ENCODE measurements at regions not wholly inside any gene's neighbourhood (a gene's known extent, or its start where the extent isn't known, plus 50 kb on each side); places are given as distances from the start of the nearest gene placed in this dataset. TPM values are rescaled to one million over a fixed set of nuclear protein-coding genes. Genes with fewer than 3 reads are reported as not detected.

DNA sequence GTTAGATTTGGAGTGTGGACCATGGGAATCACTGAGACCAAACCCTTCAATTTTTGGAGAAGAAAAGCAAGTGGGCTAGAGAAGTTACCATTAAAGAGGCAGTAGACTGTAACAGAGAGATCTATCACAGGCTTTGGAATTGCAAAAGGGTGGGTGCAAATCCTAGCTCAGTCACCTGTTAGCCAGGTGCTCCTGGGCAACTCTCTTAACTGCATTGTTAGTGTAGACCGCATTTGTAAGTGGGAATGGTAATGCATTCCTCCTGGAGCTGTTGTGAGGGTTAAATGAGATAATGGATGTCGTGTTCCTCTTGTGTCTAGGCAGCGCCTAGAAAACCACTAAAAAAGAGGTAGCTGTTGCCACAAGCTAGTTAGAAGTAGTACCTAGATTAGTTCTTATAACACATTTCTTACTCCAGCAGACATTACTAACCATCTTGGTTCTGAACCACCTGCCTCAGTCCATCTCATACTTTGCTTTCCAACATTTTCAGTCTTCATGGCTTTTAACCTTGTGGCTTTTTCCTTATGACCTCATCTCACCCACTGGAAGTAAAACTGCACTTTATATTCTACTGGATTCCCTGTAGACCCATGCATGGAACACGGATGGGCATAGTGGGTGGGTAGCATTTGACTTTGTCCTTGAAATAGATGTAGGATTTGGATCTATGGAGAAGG, 153.0 kb downstream of the HIPK3 start:
- ChIA-PET POLR2A (interaction anchor here (0.8 kb wide), 1 partner anchor 16 kb away, joined by 4 read pairs; no protein-coding TSS in a partner anchor), CTCF (ENCODE audit: unreplicated experiment) (no interaction called here)
- Histone ChIP-seq H3K27ac (ENCODE audit: low read depth, low read length, poor library complexity, severe bottlenecking) (no peak overlapping the region), H3K9me3 (ENCODE audit: low read length) (no peaks in the 10 kb centered on the region), H3K79me2 (ENCODE audit: insufficient read depth, low read depth, low read length) (peaks cover 95% of the 10 kb centered on the region), H3K9me2 (ENCODE audit: insufficient read depth, low read length) (no peaks in the 10 kb centered on the region), H3K4me2 (ENCODE audit: low read length) (peak overlapping the region; percentile 44; the same call in 1 of the 2 replicates), H3K4me1 (ENCODE audit: insufficient read depth, low read length, poor library complexity, severe bottlenecking) (peaks cover 80% of the 10 kb centered on the region), H3K36me3 (ENCODE audit: insufficient read depth, low read length) (0 out of 2 replicates have a peak, but pooled peaks cover 3% of the 10 kb centered on the region), H2AFZ (ENCODE audit: low read length) (no peak overlapping the region), H3K4me3 (ENCODE audit: low read depth, low read length, poor library complexity, severe bottlenecking) (no peak overlapping the region), H4K20me1 (ENCODE audit: insufficient read depth, low read length) (no peaks in the 10 kb centered on the region; the same call in 1 of the 2 replicates)
- no peak for DNase-seq (ENCODE audit: low spot score)
- intact Hi-C loops (cut with micrococcal nuclease; ENCODE audit: unreplicated experiment), result no loop called here
- no TSS peak for BruUV-seq (replicated peaks)
- no peak for TF ChIP-seq EZH2phosphoT487 (IDR thresholded peaks at IDR 0.05; ENCODE audit: borderline replicate concordance, low read depth, low read length)
- TF ChIP-seq, protein P1, sequence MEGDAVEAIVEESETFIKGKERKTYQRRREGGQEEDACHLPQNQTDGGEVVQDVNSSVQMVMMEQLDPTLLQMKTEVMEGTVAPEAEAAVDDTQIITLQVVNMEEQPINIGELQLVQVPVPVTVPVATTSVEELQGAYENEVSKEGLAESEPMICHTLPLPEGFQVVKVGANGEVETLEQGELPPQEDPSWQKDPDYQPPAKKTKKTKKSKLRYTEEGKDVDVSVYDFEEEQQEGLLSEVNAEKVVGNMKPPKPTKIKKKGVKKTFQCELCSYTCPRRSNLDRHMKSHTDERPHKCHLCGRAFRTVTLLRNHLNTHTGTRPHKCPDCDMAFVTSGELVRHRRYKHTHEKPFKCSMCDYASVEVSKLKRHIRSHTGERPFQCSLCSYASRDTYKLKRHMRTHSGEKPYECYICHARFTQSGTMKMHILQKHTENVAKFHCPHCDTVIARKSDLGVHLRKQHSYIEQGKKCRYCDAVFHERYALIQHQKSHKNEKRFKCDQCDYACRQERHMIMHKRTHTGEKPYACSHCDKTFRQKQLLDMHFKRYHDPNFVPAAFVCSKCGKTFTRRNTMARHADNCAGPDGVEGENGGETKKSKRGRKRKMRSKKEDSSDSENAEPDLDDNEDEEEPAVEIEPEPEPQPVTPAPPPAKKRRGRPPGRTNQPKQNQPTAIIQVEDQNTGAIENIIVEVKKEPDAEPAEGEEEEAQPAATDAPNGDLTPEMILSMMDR (conservative IDR thresholded peaks at IDR 0.05; ENCODE audit: low read length), result no peak

Small RNA genes lying in the stretch of these regions (small RNA-seq; reads per million reads assigned to genes)
- not detected for gene AL133399.1

Data from OCI-LY7 (cell line).